Neural crest cell (in vitro differentiated cells): ENCODE measurements at regions not wholly inside any gene's neighbourhood (a gene's known extent, or its start where the extent isn't known, plus 50 kb on each side); places are given as distances from the start of the nearest gene placed in this dataset.
A peak's percentile ranks its signal among the peaks of the same experiment; 100 is the strongest.

Experiments used
- DNase-seq: peaks from one replicate; pipeline ENCODE4 v3.0.0; 2021; ENCODE audit warnings: low read depth, mixed read lengths, low spot score
- H3K27ac Mint-ChIP-seq: one replicate; pipeline ENCODE4 v1.8.0; 2021; ENCODE audit warnings: mild to moderate bottlenecking, mixed read lengths; ENCODE audit not compliant: unreplicated experiment
- H3K27me3 Mint-ChIP-seq: 2 replicates; pipeline ENCODE4 v1.8.0; 2021; ENCODE audit warnings: low read depth, mild to moderate bottlenecking, mixed read lengths
- H3K36me3 Mint-ChIP-seq: 2 replicates; pipeline ENCODE4 v1.8.0; 2021; ENCODE audit warnings: low read depth, mild to moderate bottlenecking, mixed read lengths
- H3K4me1 Mint-ChIP-seq: 2 replicates; pipeline ENCODE4 v1.8.0; 2021; ENCODE audit warnings: mixed read lengths
- H3K4me3 Mint-ChIP-seq: one replicate; pipeline ENCODE4 v1.8.0; 2021; ENCODE audit warnings: mild to moderate bottlenecking, mixed read lengths
- H3K9me3 Mint-ChIP-seq: 2 replicates; pipeline ENCODE4 v1.8.0; 2021; ENCODE audit warnings: mixed read lengths
- TF ChIP-seq, protein P1 (sequence below): fragments of 200-600 bp; sonication (generic); conservative IDR thresholded peaks from 2 replicates; pipeline ENCODE4 v1.5.0; 2021; ENCODE audit warnings: antibody characterized with exemption, mild to moderate bottlenecking

DNA sequence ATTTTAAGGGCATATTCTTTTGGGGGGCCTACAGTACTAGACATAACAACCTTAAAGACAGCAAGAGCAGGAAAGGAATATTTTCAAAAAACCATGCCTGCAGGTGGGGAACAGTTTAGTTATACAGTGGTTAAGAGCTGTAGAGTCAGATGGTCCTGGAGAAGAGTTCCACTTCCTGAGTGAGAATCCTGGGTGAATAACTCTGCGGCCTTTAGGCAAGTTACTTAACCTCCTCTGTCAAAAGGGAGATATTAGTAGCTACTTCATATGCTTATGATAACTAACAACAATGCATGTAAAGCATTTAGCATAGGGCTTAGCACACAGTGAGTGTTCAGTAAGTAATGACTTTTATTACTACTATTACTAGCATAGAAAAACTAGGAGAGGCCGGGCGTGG, 119.2 kb upstream of the TAB2 start:
- no peak for DNase-seq
- no peaks in the 10 kb centered on the region for H3K36me3 Mint-ChIP-seq
- TF ChIP-seq, protein P1, sequence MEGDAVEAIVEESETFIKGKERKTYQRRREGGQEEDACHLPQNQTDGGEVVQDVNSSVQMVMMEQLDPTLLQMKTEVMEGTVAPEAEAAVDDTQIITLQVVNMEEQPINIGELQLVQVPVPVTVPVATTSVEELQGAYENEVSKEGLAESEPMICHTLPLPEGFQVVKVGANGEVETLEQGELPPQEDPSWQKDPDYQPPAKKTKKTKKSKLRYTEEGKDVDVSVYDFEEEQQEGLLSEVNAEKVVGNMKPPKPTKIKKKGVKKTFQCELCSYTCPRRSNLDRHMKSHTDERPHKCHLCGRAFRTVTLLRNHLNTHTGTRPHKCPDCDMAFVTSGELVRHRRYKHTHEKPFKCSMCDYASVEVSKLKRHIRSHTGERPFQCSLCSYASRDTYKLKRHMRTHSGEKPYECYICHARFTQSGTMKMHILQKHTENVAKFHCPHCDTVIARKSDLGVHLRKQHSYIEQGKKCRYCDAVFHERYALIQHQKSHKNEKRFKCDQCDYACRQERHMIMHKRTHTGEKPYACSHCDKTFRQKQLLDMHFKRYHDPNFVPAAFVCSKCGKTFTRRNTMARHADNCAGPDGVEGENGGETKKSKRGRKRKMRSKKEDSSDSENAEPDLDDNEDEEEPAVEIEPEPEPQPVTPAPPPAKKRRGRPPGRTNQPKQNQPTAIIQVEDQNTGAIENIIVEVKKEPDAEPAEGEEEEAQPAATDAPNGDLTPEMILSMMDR, result no peak
- H3K9me3 Mint-ChIP-seq, result peaks cover 10% of the 10 kb centered on the region
- H3K27me3 Mint-ChIP-seq, result no peaks in the 10 kb centered on the region
- H3K4me1 Mint-ChIP-seq, result peaks cover 10% of the 10 kb centered on the region
- no peak overlapping the region for H3K27ac Mint-ChIP-seq
- H3K4me3 Mint-ChIP-seq, result no peak overlapping the region

DNA sequence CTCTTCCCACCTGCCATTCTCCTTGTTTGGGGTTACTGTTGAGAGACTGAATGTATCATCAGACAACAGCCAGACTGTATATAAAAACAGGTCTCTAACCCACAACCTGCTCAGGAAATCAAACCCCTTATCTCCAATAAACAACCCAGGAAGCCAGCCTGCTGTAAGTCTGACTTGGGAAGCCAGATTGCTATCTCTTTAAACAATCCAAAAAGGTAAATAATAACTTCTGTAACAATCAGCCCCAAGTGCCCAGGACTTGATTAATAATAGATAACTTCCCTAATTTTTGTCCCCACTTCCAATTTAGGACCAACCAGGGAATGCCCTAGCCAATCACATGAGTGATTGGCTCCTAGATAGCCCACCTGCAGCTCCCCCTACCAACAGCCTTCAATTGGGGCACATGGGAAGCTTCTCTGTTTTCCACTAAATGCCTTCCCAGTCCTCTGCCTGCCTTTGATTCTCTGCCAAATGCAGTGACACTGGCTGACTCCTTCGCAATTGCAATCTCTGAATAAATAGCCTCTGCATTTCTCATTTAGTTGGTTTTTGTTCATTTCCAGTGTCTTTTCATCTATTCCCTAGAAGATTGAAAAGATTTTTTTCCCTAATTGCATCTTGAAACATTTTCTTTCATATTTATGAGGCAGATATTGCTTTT, 117.1 kb upstream of the TAB2 start:
- H3K4me3 Mint-ChIP-seq, result no peak overlapping the region
- no peak for DNase-seq
- H3K4me1 Mint-ChIP-seq, result peaks cover 10% of the 10 kb centered on the region
- no peaks in the 10 kb centered on the region for H3K27me3 Mint-ChIP-seq
- TF ChIP-seq, protein P1, result no peak
- H3K9me3 Mint-ChIP-seq, result peaks cover 10% of the 10 kb centered on the region
- H3K36me3 Mint-ChIP-seq, result no peaks in the 10 kb centered on the region
- H3K27ac Mint-ChIP-seq, result no peak overlapping the region

DNA sequence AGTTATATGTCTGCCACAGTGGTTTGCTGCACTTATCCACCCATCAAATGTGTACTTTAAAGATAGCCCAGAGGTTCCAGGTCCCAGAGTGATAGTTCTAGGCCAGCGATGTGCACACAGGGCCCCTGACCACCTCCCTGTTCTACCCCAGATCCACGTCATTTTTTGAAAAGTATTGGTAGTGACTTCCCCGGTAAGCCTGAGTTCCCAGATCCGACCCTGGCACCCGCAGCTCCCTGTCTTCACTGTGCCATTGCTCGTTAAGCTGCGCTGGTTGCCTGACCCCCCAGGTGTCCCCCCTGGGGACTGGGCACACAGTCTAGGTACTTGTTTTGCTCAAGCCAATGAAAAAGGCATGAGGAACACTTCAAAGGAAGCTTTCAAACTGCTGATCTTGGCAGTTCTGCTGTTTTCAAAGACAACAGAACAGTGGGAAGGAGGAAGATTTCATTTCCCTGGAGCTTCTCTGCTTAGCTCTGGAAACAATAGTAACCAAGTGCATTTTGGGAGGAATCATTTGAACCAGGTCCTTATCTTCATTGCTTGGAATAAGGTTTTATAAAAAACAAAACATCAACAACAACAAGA, 116.3 kb upstream of the TAB2 start:
- Mint-ChIP-seq H3K9me3 (peaks cover 10% of the 10 kb centered on the region), H3K27me3 (no peaks in the 10 kb centered on the region), H3K4me3 (no peak overlapping the region), H3K4me1 (peaks cover 10% of the 10 kb centered on the region), H3K36me3 (no peaks in the 10 kb centered on the region), H3K27ac (no peak overlapping the region)
- no peak for DNase-seq
- TF ChIP-seq, protein P1, result no peak

DNA sequence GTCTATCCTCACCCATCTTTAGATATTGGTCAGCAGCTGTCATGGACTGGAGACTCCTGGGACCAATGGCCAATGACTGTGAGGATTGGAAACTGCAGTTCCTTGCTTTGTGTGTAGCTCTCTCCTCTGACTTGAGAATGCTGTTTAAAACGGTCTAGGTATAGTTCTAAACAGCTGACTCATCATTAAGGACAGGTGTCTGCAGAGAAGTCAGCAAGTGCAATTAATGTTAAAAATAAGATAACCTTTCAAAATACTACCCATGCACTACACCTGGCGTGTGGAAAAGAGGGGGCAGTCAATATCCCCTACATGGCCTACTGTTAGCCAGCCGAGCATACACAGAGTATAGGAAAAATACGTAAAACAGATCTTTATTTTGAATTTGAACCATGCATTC, 115.4 kb upstream of the TAB2 start:
- peak overlapping the region; percentile 12 for H3K27ac Mint-ChIP-seq

DNA sequence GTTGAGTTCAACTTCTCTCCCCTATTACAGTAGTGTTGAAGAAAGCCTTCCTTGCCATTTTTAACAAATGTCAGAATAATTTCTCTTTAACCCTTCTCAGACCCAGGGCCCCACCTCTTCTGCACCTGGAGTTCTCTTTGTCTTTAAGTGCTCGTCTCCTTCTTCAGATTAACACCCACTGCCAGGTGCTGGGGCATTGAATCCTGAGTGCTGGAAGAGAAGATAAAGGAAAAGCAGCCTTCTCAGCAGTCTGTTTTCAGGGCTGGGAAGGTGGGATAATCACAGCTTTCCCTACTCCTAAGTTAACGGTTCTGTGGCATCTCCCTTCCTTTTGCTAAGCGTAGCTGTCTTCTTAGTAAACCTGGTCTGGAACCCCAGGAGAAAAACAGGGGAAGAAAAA, 114.6 kb upstream of the TAB2 start:
- TF ChIP-seq, protein P1, result no peak
- no peak for DNase-seq
- H3K27me3 Mint-ChIP-seq, result no peaks in the 10 kb centered on the region
- H3K36me3 Mint-ChIP-seq, result no peaks in the 10 kb centered on the region
- H3K4me3 Mint-ChIP-seq, result no peak overlapping the region
- H3K9me3 Mint-ChIP-seq, result peaks cover 6% of the 10 kb centered on the region
- H3K27ac Mint-ChIP-seq, result no peak overlapping the region
- peaks cover 10% of the 10 kb centered on the region for H3K4me1 Mint-ChIP-seq

More for the DNA sequence above, 115.4 kb upstream of the TAB2 start:
- Mint-ChIP-seq H3K27me3 (no peaks in the 10 kb centered on the region), H3K36me3 (no peaks in the 10 kb centered on the region), H3K4me3 (no peak overlapping the region), H3K9me3 (peaks cover 8% of the 10 kb centered on the region), H3K4me1 (peaks cover 10% of the 10 kb centered on the region)
- TF ChIP-seq, protein P1, result no peak
- DNase-seq, result no peak
